Astrocyte of the cerebellum (primary cell): ENCODE measurements at regions not wholly inside any gene's neighbourhood (a gene's known extent, or its start where the extent isn't known, plus 50 kb on each side); places are given as distances from the start of the nearest gene placed in this dataset.
A peak's percentile ranks its signal among the peaks of the same experiment; 100 is the strongest.

ENCODE experiments used
- DNase-seq: peaks from one replicate; pipeline ENCODE4 v3.0.0-alpha.2; 2011; ENCODE audit warnings: low read depth
- H3K4me3 ChIP-seq: 2 replicates; pipeline ENCODE4 v1.5.1; 2011; ENCODE audit warnings: mild to moderate bottlenecking, low read depth, low read length, moderate library complexity
- CTCF ChIP-seq: IDR thresholded peaks from 2 replicates; pipeline ENCODE4 v1.5.1; 2012; ENCODE audit warnings: low read length, low read depth, moderate library complexity, mild to moderate bottlenecking; ENCODE audit errors: missing control alignments
- in situ Hi-C: cut with HindIII; loops from 2 replicates; pipeline ENCODE4 v1.10.0; 2017; ENCODE audit warnings: low sequenced_read_pairs

GRCh38 chr12:30806989-30807694, 52.4 kb upstream of the CAPRIN2 start:
- in situ Hi-C loops = no loop called here
- DNase-seq = peak; percentile 80
- no peak overlapping the region for H3K4me3 ChIP-seq
- peak; percentile 74 for TF ChIP-seq CTCF

DNA sequence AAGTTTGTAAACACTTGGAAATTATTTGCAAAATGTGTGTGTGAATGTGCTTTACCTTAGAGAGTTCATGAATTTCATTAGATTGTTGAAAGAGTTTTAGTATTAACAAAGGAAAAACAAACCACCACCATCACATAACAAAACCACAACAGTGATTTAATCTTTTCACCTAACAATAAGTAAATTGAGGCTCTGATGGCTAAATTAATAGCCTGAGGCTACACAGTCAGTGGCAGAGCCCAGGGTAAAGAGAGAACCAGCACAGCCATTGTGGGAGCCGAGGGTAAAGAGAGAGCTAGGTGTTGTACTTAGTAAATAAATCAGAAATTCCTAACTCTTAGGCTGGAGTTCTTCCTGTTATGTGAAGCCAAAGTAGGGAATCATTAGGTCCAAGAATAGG, 51.2 kb upstream of the CAPRIN2 start:
- no peak for TF ChIP-seq CTCF
- in situ Hi-C loops = no loop called here
- DNase-seq = no peak
- no peak overlapping the region for H3K4me3 ChIP-seq
